ENCODE measurements at regions not wholly inside any gene's neighbourhood (a gene's known extent, or its start where the extent isn't known, plus 50 kb on each side); places are given as distances from the start of the nearest gene placed in this dataset.

- no peaks in the 10 kb centered on the region for H3K36me3 Mint-ChIP-seq (ENCODE audit: low read depth)
- H3K4me3 Mint-ChIP-seq, result no peak overlapping the region
- H3K9me3 Mint-ChIP-seq, result peaks cover 15% of the 10 kb centered on the region
- no peak overlapping the region for H3K27ac Mint-ChIP-seq
- peaks cover 50% of the 10 kb centered on the region for H3K27me3 Mint-ChIP-seq (ENCODE audit: low read depth)
- H3K4me1 Mint-ChIP-seq, result no peaks in the 10 kb centered on the region
- TF ChIP-seq CTCF (IDR thresholded peaks at IDR 0.05; ENCODE audit: unreplicated experiment in 3 of 3), result no peak
Measured at GRCh38 chr9:97753975-97754374, 56.8 kb upstream of the XPA start.

- no peak for TF ChIP-seq CTCF (IDR thresholded peaks at IDR 0.05; ENCODE audit: unreplicated experiment in 3 of 3)
- H3K4me1 Mint-ChIP-seq, result no peaks in the 10 kb centered on the region
- no peak overlapping the region for H3K4me3 Mint-ChIP-seq
- H3K9me3 Mint-ChIP-seq, result peaks cover 15% of the 10 kb centered on the region
- no peaks in the 10 kb centered on the region for H3K36me3 Mint-ChIP-seq (ENCODE audit: low read depth)
- H3K27me3 Mint-ChIP-seq (ENCODE audit: low read depth), result peaks cover 56% of the 10 kb centered on the region
- no peak overlapping the region for H3K27ac Mint-ChIP-seq
Measured at GRCh38 chr9:97755618-97756267, 58.6 kb upstream of the XPA start.

- Mint-ChIP-seq H3K4me1 (no peaks in the 10 kb centered on the region), H3K4me3 (no peak overlapping the region), H3K27ac (no peak overlapping the region), H3K9me3 (peaks cover 15% of the 10 kb centered on the region), H3K36me3 (ENCODE audit: low read depth) (no peaks in the 10 kb centered on the region), H3K27me3 (ENCODE audit: low read depth) (peaks cover 63% of the 10 kb centered on the region)
- no peak for TF ChIP-seq CTCF (IDR thresholded peaks at IDR 0.05; ENCODE audit: unreplicated experiment in 3 of 3)
Measured at GRCh38 chr9:97756991-97757390, 59.9 kb upstream of the XPA start.

- H3K4me1 Mint-ChIP-seq, result peaks cover 5% of the 10 kb centered on the region
Measured at GRCh38 chr9:97758334-97758916, 61.3 kb upstream of the XPA start.

GRCh38 chr9:97759581-97760288 lies 62.6 kb upstream of the XPA start:
- peaks cover 11% of the 10 kb centered on the region for H3K9me3 Mint-ChIP-seq
- H3K27me3 Mint-ChIP-seq (ENCODE audit: low read depth), result peaks cover 61% of the 10 kb centered on the region
- H3K36me3 Mint-ChIP-seq (ENCODE audit: low read depth), result no peaks in the 10 kb centered on the region
- no peak overlapping the region for H3K4me3 Mint-ChIP-seq
- TF ChIP-seq CTCF (IDR thresholded peaks at IDR 0.05; ENCODE audit: unreplicated experiment in 3 of 3), result no peak
- H3K4me1 Mint-ChIP-seq, result peaks cover 6% of the 10 kb centered on the region
- H3K27ac Mint-ChIP-seq, result no peak overlapping the region

More at GRCh38 chr9:97758334-97758916, 61.3 kb upstream of the XPA start:
- Mint-ChIP-seq H3K27me3 (ENCODE audit: low read depth) (peaks cover 68% of the 10 kb centered on the region), H3K4me3 (no peak overlapping the region), H3K9me3 (peaks cover 14% of the 10 kb centered on the region), H3K27ac (no peak overlapping the region), H3K36me3 (ENCODE audit: low read depth) (no peaks in the 10 kb centered on the region)
- TF ChIP-seq CTCF (IDR thresholded peaks at IDR 0.05; ENCODE audit: unreplicated experiment in 3 of 3), result no peak
